SK-N-DZ (cell line): ENCODE measurements at regions not wholly inside any gene's neighbourhood (a gene's known extent, or its start where the extent isn't known, plus 50 kb on each side); places are given as distances from the start of the nearest gene placed in this dataset.
A peak's percentile ranks its signal among the peaks of the same experiment; 100 is the strongest.
"Not testable (repeated sequence)": the region's sequence is repeated elsewhere in the genome, so short reads cannot be mapped to it uniquely, and the experiment has no call there.

Experiments used
- DNase-seq: peaks from one replicate; pipeline ENCODE4 v3.0.0-alpha.2; 2015; ENCODE audit warnings: low spot score

DNA sequence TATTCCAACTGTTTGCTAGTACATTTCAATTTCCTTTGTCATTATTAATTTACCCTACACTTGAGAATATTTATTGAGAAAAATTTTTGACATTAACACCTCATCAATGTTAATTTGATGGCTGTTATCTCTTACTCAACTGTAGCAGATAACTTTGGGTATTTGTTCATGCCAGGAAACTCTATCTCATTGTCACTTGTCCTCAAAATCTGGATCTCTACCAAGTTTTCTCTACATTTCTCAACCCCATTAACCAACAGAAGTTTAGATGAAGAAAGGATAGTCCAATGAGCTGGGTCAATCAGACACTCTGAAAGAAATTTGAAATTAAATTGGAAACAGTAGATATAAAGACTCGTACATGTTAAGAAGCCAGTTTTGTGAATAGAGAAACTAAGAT lies 395.3 kb downstream of the TUSC1 start:
- no peak for DNase-seq

DNA sequence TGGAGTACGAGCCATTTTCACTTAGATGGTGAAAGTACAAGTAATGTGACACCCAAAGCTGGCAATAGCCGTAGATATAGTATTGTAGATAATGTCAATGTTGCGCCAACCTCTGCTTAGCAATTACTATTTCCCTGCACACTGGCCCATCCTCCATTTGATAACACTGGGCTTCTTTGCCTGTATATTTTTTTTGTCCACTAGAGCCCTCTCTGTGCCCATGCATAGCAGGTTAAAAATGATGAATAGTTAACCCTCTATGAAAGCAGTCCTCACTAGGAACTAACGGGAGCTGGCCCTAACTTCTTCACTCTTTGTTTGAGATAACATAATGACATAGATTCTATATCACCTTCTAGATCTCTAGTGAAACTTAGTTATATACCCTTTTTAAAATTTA lies 416.8 kb downstream of the TUSC1 start:
- no peak for DNase-seq

DNA sequence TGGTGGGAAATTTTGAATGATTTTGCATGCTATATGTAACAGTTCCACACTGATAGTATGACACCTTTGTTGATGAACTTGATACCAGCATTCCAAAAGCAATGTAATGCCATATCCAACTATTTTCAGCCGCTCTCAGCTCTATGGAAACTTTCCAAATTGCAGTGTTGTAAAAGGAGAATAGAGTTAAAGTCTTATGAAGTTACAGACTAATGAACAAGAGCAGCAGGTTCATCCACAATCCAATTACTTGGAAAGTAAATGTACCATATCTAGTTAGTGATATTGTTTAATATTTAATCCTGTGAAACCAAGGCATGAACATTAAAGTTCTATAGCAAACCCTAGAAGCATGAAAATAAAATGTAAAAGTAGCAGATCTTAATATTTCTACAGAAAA lies 418.2 kb downstream of the TUSC1 start:
- no peak for DNase-seq

DNA sequence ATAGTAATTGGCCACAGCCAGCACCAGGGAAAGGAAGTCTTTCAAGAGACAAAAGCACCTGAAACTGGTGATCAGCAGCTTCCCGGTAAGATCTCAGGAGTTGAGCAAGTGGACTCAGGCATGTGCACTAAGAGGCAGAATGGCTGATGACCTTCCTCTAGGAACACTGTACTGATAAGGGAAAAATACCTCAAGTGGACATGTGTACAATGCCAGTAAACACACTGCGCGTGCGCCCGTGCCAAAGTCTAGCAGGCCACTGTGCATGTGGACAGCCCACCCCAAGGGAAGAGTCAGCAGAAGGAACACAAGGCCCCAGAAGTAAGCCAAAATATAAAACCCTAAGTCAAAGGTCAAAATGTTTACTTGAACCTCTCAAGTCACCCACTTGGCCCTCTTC lies 423.0 kb downstream of the TUSC1 start:
- no peak for DNase-seq

DNA sequence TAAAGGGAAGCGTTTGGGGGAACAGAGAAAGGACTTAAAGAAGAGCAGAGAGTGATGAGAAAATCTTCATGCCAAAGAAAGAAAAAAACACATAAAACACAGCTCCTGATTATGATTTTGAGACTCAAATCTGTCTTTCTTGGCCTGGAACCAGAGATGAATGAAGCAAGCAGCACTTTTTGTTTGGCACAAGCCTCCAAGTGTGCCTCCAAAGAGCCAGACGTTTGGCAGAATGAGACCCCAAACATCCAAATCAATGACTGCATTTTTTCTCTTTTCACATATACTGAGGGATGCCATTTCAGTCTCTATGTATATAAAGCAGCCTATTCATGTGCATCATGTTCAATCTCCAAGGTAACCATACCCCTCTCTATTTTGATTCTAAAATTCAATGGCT lies 424.2 kb downstream of the TUSC1 start:
- DNase-seq = no peak

DNA sequence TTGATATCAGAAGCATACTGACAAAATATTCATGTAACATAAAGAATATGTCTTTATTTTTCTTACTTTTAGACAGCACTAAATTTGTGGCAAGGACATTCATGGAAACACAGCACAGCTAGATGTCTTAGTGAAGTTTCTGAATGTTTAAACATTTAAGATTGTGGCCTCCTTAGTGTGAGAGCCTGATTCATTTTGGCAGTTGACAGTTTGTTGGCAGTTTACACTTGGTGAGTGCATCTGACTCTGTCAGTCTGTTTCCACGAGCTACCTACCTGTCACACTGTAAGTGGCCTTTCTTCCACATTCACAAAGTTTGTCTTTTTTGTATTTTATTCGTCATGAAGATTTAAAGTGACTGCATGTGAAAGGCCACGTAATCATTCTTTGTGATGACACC lies 436.8 kb downstream of the TUSC1 start:
- no peak for DNase-seq

DNA sequence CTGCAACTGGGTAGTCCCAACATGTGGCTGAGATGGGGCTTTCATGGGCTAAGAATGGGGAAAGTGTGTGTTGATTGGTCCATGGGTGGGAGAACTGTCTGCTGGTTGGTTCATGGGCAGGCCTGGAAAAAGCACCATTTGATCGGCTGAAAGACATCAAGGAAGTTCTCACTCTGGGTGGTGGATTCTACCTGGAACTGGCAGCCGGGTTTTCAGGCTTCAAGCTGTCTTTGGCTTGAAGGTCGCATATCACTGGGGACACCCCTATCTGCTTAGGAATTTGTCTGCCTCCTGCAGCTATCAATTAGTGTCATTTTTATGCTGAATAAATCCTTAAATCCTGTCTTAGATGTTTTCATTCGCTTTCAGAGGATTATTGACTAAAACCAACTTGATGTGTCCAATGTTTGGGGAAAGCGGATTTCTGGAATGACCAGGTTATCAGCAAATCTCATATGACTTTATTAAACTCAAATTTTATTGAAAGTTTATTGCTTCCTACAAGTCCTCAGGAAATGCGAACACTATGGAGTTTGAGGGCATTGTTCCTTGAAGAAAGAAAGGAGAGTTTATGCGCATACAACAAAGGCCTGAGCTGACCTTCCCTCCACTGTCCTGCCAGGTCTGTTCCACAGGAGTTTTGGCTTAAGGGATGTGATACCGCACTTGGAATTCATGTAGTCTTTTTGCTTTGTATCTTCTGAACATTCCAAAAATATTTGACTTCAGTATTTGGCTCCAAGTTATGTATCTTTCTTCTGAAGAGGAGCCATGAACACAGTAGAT lies 451.1 kb downstream of the TUSC1 start:
- no peak for DNase-seq

DNA sequence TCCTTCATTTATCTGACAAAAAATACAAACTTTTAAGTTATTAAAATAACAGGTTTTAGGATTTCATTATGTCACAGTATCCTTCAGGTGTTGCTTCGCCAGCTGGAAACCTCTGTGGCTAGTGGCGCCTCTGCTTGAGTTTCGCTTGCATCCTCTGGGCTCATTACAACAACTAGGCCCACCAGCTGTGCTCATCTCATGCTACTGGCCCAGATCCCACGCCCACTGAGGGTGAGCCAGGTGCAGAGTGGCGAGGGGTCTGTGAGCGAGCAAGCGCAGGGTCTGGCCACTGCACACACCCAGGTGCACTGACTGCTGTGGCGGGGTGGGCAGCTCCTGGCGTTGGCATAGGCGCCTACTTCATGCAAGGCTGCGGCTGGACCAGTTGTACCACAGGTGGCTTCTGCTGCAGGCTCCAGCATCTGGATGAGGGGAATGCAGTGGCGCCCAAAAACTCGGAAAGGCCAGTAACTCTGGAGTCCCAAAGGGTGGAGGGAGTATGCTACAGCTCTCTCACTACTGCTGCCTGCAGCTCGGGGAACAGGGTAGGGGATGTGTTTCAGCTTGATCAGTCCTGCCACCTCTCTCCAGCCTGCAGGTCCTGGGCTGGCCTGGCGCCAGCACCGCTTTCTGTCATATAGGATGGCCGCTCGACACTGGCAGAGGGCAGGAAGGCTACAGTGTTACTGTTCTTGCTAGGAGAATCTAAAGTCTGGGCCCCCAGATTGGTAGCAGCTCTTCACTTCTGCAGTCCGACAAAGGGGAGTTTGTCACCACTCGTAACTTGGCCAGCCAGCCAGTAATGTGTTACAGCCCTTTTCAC lies 452.1 kb downstream of the TUSC1 start:
- no peak for DNase-seq

DNA sequence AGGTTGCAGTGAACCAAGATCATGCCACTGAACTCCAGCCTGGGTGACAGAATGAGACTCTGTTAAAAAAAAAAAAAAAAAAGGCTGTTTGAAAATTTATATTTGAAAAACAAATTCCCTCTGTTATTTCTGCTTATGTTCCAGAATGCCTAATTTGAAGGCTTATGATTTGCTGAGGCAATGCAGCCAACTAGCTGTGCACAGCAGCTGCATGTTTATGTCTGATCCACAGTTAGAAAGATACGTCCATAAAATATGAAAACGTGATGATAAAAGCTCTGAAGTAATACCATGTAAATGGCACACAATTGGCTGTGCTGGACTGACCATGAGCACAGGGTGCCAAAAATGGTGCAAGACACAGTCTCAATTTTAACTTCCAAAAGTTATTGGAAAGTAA lies 453.2 kb downstream of the TUSC1 start:
- DNase-seq = no peak

DNA sequence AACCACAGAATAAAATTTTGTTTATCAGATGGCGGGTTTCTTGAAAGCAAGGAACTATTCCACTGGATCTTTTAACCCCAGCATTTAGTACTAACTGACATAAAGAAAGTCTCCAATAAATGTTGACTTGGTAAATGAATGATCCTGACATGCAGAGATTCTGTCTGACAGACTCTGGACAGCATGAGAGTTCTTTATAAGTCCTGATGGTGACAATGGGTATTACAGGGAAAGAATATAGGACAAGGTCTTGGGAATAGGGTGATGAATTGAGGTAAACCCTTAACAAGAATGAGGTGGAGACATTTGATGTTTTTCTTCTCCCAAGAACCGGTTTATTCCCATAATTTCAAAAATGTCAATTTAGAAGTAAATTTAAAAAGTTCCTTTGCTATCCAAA lies 453.9 kb downstream of the TUSC1 start:
- no peak for DNase-seq

DNA sequence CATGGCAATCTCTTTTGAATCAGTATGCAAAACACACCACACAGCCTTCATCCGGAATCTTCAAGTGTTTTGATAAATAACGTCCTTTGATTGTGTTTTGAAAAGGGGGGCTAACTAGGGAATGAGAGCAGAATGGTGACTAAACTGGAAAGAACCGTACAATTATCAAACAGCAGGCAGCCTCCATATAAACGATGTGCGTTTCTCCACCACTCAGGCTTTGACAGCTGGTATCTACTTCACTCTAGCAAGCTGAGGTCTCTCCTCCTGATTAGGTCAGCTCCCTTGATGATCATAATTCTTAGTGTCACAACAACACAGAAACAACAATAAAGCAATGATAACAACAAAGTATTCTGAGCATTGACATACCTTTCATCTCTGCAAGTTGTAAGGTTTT lies 465.9 kb downstream of the TUSC1 start:
- DNase-seq = no peak

DNA sequence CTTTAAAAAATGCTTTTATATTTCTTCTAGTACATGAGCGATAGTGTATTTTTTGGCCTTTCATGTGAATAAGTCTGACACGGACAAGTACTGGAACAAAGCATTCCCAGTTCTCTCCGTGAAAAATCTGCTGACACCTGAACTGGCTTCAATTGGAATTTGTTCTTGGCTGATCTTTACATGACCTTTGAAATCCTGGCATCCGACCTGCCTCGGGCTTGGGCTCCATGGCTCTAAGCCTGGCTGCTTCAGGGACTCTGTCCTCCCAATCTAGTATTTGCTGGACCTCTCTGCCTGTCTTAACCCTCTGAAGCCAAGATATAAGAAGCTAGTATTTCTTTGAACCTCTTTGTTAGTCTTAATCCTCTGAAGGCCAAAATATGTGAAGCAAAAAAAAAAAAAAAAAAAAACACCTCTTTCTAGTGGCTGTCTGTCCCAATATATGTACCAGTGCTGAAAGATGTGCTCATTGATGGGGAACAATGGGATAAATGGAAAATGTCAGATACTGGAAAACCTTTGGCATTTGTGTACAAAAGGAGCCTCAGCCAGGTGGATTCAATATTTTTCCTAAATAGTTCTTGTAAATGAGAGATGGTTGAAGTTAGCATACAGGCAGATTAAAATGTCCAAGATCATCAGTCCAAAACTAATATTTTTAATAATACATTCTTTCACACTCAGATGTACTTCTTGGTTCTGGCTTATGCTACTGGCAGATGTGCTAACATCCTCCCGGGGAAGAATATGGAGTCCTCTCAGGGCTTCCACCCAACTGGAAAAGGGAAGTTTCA lies 470.6 kb downstream of the TUSC1 start:
- DNase-seq = no peak

DNA sequence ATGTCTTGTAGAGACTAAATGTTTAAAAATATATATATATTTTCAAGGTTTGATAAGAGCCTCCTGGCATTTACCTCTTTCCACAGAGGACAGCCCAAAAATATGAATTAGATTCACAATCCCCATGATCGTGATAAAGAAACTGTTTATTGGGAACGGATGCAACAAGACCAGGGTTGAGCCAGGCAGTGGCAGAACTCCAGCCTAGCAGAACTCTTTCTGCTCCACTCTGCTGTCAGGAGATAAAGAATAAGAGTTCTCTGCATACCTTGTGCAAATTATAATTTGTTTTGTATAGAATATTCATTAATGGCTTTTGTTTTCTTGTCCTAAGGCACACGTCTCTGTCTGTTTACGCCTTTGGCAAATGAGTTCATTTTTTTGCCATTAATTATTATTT lies 472.2 kb downstream of the TUSC1 start:
- no peak for DNase-seq

DNA sequence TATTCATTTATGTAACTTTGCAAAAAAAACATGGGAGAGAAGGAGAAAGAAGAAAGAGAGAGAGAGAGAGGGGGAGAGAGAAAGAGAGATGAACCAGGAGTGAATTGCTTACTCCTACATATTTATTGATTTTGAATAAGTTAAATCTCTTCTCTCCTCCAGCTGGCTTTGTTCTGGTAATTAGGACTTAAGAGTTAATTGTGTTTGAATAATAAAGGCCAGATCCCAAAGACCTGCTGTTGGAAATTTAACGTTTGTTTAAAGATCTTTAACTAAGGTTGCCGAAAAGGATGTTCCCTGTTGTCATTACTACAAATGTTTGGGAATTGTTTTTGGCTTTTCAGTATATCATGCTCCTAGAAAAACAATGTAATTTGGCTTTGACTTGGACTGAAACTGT lies 473.0 kb downstream of the TUSC1 start:
- no peak for DNase-seq

DNA sequence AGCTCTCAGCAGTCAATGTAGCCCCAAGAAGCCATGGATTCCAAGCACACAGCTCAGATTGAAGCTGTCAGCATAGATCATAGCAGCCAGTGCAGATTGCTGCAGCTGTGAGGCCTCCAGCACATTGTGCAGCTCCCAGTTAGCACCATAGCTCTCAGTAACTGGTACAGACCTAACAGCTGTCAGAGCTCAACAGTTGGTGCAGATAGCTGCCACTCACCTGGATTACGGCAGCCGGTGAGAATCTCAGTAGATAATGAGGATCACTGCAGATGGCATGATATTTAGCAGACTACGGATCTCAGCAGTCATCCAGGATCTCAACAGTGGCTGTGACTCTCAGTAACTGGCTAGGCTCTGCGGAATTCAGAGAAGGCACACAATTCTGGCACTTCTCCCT lies 500.4 kb downstream of the TUSC1 start:
- no peak for DNase-seq

DNA sequence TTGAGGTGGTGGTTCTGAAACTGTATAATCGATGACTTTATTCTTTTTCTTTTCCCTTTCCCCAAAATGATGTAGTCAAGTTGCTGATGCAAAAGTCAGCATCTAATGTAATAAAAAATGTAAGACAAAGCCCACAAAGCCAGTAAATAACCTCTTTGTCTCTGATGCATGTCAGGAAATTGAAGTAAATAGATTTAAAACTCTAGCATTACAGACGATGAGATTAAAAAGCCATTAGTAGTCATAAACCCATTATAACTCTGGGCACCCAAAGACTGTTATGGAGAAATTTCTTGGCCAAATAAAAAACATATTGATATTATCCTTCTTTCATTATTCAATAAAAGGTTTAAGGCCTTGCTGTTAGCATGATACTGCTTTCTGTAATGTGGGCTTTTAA lies 548.7 kb downstream of the TUSC1 start:
- DNase-seq = peak; percentile 53

DNA sequence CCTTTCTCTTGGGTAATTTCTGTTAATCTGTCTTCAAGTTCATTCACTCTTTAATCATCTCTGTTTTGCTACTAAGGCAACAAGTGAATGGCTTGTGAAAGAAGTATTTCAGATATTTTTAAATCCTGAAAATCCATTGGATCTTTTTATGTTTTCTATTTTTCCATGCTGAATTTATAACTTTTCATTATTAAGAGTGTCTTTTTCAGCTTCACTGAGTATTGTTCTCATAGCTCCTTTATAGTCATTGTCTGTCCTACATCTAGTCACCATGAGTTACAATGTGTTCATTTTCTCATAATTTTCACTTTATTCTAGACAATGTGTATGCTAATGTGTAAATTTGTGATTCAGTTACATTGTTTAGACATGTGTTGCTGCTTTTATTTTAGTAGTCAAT lies 556.4 kb downstream of the TUSC1 start:
- no peak for DNase-seq

DNA sequence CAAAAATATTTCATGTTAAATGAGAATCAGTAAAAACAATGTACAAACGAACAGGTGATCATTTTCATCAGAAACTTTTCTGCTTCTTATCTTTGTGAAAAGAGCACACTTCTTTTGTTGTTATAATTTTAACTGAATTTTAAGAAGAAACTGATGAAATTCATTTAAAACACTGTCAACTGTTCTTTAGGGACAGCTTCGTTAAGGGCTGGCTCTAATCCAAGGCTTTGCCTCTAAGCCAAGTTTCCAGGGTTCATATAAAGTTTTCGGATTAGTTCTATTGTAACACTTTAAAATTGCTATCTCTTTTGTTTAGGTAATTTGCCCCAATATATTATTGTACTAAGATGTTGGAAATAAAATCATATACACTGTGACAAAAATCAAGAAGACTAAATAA lies 559.2 kb downstream of the TUSC1 start:
- no peak for DNase-seq

DNA sequence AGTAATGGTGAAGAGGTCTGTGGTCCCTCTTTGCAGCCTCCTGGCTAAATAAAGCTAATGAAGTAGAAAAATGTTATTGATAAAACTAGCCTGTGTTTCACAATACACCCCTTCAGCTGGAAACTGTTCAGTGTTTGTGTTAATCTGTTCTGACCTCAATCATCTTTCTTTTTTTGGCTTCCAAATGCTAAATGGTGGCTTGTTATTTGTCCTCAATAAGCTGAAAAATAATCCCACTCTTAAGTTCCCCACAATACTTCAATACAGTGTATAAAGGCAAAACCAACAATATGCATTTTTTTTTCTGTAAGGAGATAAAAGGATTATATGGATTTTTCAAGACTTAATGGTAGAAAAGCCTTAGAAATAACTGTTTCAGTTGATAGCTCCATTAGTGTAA lies 560.5 kb downstream of the TUSC1 start:
- DNase-seq = no peak

DNA sequence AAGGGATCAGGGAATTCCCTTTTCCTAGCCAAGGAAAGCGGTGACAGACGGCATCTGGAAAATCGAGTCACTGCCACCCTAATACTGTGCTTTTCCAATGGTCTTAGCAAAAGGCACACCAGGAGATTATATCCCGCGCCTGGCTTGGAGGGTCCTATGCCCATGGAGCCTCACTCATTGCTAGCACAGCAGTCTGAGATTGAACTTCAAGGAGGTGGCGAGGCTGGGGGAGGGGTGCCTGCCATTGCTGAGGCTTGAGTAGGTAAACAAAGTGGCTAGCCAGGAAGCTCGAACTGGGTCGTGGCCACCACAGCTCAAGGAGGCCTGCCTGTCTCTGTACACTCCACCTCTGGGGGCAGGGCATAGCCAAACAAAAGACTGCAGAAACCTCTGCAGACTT lies 556.5 kb upstream of the IZUMO3 start:
- not testable (repeated sequence) for DNase-seq

DNA sequence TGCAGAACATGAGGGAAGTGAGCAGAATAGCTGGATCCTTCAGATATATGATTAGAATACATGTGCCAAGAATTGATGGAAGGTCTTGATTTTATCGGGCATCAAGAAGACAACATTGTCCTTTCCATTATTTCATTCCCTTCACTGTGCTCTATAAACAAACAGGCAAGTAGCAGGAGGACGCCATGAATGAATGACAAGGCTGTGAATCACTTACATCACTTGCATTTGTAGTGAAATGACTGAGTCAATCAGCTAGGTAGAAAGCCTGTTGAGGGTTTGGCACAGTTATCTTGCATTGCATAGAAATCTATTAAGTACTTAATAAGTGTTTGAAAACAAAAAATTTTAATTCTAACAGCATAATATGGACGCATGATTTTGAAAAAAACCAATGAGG lies 548.8 kb upstream of the IZUMO3 start:
- no peak for DNase-seq

DNA sequence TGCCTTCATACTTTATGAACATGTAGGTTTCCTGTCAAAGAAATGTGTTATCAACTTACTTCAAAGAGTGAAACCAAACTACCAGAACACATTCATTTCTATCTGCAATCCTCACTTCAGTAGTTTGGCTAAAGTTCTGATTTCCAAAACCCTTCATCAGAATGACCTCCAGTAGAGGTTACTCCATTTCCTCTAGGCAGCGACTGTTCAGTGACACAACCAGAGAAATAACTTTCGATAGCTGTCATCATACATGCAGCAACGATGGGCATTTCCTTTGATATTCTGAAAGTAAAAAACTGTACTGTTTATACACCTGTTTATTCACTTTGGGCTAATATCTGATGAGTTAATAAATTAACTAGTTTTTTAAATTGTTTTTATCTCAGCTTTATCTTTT lies 532.5 kb upstream of the IZUMO3 start:
- DNase-seq = no peak
